Esophagus muscularis mucosa (tissue), 3 donors: ENCODE measurements at regions not wholly inside any gene's neighbourhood (a gene's known extent, or its start where the extent isn't known, plus 50 kb on each side); places are given as distances from the start of the nearest gene placed in this dataset.

Experiments used
- CTCF ChIP-seq, 3 experiments: fragments of 200-600 bp in 2 of 3; fragments of 450-650 bp in 1 of 3; sonication (generic) in 2 of 3; IDR thresholded peaks; one replicate each; pipeline ENCODE4 v1.5.1; 2017 to 2019; ENCODE audit warnings: antibody characterized with exemption in 3 of 3, mild to moderate bottlenecking in 2 of 3, moderate library complexity in 1 of 3
- POLR2A ChIP-seq: fragments of 450-650 bp; IDR thresholded peaks from one replicate; pipeline ENCODE4 v1.6.1; 2017; ENCODE audit warnings: antibody characterized with exemption, moderate library complexity, mild to moderate bottlenecking, low read depth
- POLR2AphosphoS5 ChIP-seq, 2 donors: sonication (generic); formaldehyde crosslinking; IDR thresholded peaks; one replicate each; pipeline ENCODE4 v1.6.1; 2017; ENCODE audit warnings: antibody characterized with exemption in 2 of 2

DNA sequence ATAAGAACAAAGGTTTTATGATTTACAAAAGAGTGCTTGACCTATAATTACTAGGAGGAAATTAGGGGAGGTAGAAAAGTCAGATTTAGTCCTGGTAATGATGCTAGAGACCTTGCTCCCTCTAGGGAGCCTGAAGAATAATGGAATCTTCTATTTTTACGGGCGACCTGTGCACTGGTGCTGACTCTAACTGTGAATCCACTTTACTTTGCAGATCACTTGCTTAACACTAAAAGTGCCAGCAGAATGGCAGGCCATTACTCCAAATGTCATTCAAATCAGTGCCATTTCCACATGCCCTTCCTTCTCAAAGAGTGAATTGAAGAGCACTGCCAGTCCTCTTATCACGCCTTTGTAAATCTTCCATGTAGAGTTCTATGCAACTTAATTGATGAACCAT is 359.4 kb upstream of the ARRDC3 start:
- TF ChIP-seq CTCF (IDR thresholded peaks at IDR 0.05) (no peak), POLR2AphosphoS5 (IDR thresholded peaks at IDR 0.05) (no peak), POLR2A (no peak)
